ENCODE measurements at regions not wholly inside any gene's neighbourhood (a gene's known extent, or its start where the extent isn't known, plus 50 kb on each side); places are given as distances from the start of the nearest gene placed in this dataset.

DNA sequence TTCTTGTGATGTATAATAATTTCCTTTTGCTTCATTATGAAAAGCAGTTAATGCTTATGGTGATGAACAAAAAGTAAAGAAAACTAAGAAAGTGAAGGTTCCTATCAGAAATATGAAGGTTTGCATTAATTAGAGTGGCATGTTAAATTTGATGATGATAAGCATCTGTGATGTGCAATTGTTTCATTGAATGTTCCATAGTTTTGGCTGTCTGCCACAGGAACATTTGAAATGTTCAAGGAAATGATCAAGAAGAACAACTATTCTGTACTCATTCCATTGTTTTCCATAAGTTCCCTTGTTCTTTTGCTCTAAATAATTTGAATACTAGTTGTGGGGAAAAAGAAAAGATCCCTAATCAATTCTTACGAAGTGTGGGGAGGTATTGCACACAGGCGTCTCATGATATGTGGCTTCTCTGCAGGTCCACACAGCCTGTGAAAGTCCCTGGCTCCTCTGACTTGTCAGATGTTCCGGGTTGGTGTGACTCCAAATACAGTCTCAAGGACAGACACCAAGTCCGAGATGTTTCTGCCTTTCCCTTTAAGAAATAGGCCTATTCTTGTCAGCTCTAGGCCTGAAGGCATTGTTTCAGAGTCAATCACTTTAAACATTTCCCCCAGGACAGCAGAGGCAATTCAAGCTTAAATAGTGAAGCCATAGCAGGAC is 152.6 kb upstream of the MAST4 start:
- TF ChIP-seq CTCF (IDR thresholded peaks at IDR 0.05) (no peak), POLR2AphosphoS5 (IDR thresholded peaks at IDR 0.05) (no peak), POLR2A (IDR thresholded peaks at IDR 0.05) (no peak), EP300 (IDR thresholded peaks at IDR 0.05) (no peak)

All from suprapubic skin (tissue), 4 donors.